ENCODE measurements at regions not wholly inside any gene's neighbourhood (a gene's known extent, or its start where the extent isn't known, plus 50 kb on each side); places are given as distances from the start of the nearest gene placed in this dataset.

DNA sequence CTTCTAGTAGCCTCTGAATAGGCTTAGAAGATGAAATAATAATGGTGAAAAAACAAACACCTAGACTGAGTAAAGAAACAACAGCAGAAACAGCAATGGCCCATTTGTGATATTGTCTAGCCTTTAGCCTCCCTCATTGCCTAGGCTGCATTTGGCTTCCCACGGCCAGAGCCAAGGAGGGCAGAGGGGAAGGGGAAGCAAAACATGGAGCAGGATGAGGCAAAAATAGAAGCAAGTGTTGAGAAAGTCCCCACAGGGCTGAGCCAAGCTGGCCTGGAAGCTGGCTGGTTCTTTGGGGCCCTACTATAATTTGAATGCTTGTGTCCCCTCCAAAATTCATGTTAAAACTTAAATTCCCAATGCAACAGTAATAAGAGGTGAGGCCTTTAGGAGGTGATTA lies 60.2 kb upstream of the KSR1 start:
- no peak for DNase-seq (ENCODE audit: low spot score)
- TF ChIP-seq, protein P1, sequence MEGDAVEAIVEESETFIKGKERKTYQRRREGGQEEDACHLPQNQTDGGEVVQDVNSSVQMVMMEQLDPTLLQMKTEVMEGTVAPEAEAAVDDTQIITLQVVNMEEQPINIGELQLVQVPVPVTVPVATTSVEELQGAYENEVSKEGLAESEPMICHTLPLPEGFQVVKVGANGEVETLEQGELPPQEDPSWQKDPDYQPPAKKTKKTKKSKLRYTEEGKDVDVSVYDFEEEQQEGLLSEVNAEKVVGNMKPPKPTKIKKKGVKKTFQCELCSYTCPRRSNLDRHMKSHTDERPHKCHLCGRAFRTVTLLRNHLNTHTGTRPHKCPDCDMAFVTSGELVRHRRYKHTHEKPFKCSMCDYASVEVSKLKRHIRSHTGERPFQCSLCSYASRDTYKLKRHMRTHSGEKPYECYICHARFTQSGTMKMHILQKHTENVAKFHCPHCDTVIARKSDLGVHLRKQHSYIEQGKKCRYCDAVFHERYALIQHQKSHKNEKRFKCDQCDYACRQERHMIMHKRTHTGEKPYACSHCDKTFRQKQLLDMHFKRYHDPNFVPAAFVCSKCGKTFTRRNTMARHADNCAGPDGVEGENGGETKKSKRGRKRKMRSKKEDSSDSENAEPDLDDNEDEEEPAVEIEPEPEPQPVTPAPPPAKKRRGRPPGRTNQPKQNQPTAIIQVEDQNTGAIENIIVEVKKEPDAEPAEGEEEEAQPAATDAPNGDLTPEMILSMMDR (IDR thresholded peaks at IDR 0.05; ENCODE audit: extremely low read depth, missing control alignments), result no peak

DNA sequence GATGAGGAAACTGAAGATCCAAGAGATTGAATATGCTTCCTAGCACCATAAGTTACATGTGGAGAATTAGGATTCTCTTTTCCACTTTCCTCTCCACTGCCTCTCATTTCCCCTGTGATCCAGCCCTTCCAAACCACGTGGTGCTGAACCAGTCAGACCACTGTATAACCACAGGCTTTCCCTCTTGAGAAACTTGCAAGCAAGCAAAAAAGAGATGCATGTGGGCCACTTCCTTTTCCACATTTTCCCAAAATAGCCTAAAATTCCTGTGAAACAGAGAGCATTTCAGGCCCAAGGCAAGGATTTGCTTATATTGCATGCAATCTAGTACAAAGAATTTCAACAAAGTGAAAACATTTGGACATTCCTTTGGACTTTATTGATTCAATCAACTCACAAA lies 59.3 kb upstream of the KSR1 start:
- no peak for DNase-seq (ENCODE audit: low spot score)
- TF ChIP-seq, protein P1 (IDR thresholded peaks at IDR 0.05; ENCODE audit: extremely low read depth, missing control alignments), result no peak

DNA sequence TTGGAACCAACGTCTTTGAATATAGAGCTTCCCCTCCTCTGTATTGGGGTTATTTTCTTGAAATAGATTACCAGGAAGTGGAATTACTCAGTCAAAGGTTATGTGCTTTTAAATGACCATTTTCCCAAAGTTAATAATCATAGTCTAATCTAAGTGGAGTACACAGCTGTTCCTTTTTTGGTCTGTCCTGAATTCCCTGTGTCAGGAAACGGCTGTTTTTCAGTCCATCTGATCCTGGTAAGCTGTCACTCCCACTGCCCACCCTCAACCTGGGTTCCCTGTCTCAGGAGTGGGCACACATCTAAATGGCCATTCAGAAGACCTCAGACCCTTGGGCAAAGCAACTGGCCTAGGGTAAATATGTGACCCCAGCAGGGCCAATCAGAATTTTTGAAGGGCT lies 57.6 kb upstream of the KSR1 start:
- TF ChIP-seq, protein P1 (IDR thresholded peaks at IDR 0.05; ENCODE audit: extremely low read depth, missing control alignments), result no peak

DNA sequence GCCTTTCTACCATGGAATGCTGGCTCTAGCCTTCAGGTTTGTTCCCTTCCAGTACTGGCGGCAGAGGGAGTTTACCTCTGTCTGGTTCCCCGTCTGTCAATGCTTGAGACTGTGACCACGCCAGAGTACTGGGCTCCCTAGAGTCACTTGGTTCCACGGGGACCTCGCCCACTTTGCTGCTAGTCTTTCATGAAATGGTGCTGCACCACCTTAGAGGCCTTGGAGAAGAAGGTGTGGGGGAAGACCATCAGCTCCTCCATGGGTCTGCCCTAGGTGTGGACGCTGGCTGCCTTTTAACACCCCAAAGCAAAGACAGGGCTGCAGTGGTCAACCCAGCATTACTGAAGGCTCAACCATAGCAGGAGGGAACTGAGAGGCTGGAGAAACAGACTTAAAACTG lies 55.3 kb upstream of the KSR1 start:
- no peak for DNase-seq (ENCODE audit: low spot score)
- TF ChIP-seq, protein P1 (IDR thresholded peaks at IDR 0.05; ENCODE audit: extremely low read depth, missing control alignments), result no peak

More for the DNA sequence above, 57.6 kb upstream of the KSR1 start:
- no peak for DNase-seq (ENCODE audit: low spot score)

DNA sequence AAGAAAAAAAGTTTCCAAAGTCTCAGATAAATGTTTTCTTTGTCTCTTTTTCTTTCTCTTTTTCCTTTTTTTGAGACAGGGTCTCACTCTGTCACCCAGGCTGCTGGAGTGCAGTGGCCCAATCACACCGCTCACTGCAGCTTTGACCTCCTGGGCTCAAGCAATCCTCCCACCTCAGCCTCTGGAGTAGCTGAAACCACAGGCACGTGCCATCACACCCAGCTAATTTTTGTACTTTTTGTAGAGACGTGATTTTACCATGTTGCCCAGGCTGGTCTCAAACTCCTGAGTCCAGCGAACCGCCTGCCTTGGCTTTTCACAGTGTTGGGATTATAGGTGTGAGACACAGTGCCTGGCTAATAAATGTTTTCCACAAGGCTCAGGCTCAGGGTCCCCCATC lies 53.3 kb upstream of the KSR1 start:
- no peak for DNase-seq (ENCODE audit: low spot score)
- TF ChIP-seq, protein P1 (IDR thresholded peaks at IDR 0.05; ENCODE audit: extremely low read depth, missing control alignments), result no peak

DNA sequence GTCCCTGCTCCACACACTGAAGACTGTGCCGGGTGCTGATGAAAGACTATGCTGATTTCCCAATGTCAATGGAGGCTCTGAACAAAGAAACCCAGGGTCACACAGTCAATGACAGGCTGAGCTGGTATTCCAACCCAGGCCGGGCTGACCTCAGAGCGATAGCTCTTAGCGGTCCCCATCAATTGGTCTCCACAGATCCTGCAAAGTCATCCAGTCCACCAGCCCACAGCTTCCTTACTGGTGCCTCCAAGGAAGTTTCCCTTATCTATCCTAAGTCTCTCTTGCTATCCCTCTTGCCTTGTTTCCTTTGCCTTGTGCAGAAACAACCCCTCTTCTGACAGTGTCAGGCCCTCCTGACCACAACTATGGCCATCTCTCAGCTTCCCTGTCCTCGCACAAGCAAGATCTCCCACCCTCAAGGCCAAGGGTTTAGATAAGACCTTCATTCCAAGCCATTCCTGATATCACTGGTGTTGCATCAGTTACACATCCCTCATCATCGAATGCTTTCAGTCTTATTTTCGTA lies 52.7 kb upstream of the KSR1 start:
- TF ChIP-seq, protein P1 (IDR thresholded peaks at IDR 0.05; ENCODE audit: extremely low read depth, missing control alignments), result no peak
- DNase-seq (ENCODE audit: low spot score), result no peak

DNA sequence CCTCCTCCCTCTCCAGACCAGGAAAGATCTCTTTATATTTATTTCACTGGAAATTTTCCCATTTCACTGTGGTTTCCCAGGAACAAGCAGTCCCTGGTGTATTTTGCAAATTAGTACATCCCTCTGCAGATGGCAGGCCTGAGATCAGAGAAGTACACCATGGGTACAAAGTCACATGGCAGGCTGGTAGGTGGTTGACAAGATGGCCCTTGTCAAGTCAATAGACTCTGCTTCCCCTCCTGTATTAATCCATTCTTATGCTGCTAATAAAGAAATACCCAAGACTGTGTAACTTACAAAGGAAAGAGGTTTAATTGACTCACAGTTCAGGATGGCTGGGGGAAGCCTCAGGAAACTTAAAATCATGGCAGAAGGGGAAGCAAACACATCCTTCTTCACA lies 51.6 kb upstream of the KSR1 start:
- no peak for DNase-seq (ENCODE audit: low spot score)
- TF ChIP-seq, protein P1 (IDR thresholded peaks at IDR 0.05; ENCODE audit: extremely low read depth, missing control alignments), result no peak
